ENCODE measurements at regions not wholly inside any gene's neighbourhood (a gene's known extent, or its start where the extent isn't known, plus 50 kb on each side); places are given as distances from the start of the nearest gene placed in this dataset.
A peak's percentile ranks its signal among the peaks of the same experiment; 100 is the strongest.
"Not testable (repeated sequence)": the region's sequence is repeated elsewhere in the genome, so short reads cannot be mapped to it uniquely, and the experiment has no call there.

- DNase-seq: no peak
Measured at GRCh38 chr2:184026961-184027360, 571.4 kb upstream of the ZNF804A start.

DNA sequence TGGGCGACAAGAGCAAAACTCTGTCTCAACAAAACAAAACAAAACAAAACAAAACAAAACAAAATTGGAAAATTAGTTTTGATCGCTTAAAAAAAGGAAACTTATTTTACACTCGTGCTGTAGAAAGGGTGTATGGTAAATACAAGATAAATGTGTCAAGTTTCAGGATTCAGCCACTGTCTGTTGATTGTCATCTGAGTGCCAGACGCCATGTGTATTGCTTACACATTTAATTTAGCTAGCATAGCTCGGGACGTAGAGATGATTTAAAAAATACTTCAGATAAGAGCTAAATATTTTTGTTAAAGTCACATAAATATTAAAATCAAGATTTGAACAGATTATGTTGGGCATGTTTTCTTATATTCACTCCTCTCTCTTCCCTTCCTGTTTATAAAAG is 568.1 kb upstream of the ZNF804A start:
- DNase-seq: no peak

- no peak for DNase-seq
Measured at GRCh38 chr2:184030989-184031388, 567.3 kb upstream of the ZNF804A start.

DNA sequence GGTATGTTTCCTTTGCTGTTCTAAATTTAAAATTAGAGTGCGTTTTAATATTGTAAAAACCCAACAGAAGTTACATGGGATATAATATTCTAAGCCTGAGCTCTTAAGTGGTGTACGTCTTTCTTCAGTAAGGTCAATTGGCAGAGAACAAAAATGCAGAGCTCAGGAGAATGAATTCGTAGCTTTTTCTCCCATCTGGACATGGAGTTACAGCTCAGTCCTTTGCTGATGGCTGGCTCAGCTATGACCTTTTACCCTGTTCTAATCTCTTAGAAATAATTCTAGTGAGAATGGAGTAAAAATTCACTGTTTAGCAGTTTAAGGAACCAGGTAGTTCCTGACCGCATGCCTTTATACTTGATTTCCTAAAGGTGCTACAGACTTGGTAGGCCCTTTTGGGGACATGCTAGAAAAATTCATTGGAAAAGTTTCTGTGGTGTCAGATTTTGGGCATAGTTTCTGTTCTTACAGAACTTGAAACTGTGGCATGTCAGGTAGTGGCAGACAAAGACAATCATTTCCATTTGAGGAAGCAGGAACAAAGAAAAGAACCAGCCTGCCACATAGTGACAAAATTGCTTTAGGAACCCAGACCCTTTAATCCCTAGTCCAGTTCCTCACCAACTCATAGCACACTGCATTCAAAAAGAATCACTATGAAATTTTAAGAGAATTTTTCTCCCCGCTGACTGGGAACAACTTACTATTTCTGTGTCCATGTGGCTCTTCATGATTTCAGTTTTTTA is 566.8 kb upstream of the ZNF804A start:
- no peak for DNase-seq

GRCh38 chr2:184032983-184033382 is 565.3 kb upstream of the ZNF804A start:
- no peak for DNase-seq

DNA sequence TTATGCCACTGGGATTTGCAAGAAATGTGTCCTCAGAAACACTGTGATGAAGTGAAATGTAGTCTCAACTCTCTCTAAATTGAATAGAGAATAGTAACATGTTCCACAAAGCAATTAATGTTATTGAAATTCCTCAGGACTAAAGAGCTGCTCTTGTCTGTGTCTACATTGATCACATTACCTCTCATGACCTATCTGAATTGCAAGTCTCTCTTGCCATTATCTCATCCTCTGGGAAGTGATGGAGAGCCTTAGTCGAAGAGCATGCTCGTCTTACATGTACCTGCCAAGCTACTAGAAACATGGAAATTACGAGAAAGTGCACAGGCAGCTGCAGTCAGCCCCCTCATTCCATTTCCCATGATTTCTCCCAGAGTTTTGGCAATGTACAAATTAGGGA is 561.1 kb upstream of the ZNF804A start:
- DNase-seq: no peak

GRCh38 chr2:184039493-184039892 is 558.8 kb upstream of the ZNF804A start:
- DNase-seq: no peak

- no peak for DNase-seq
Measured at GRCh38 chr2:184040230-184040629, 558.1 kb upstream of the ZNF804A start.

DNA sequence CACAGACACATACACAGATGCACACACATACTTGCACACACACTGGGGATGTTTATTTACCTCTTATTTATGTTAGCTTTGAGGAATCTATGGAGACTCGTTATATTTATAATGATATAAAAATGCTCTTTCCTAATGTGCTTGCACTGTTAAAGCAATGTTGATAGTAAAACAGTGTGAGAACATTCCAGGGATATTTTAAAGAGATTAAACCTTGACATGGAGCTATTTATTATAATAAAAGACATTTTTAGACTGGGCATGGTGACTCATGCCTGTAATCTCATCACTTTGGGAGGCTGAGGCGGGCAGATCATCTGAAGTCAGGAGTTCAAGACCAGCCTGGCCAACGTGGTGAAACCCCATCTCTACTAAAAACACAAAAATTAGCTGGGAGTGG is 557.3 kb upstream of the ZNF804A start:
- DNase-seq: peak; percentile 5

- no peak for DNase-seq
Measured at GRCh38 chr2:184041777-184042176, 556.6 kb upstream of the ZNF804A start.

DNA sequence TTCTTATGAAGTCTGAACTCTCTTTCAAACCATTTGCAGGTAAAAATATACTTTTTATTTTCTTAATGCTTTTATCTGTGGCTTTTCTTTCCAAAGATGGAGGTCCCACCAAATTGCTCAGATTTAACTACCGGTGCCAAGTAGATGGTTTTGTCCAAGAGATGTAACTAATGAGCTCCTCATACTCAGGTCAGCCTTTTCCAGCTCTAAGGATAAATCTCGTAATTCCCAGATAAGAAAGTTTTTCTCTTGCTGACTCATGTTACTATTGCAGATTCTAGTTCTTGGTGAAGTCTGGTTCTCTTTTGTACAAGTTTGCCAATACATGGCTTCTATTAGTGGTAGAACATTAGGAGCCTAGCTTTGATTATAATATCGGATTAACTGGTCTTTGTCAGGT is 550.8 kb upstream of the ZNF804A start:
- DNase-seq: no peak

DNA sequence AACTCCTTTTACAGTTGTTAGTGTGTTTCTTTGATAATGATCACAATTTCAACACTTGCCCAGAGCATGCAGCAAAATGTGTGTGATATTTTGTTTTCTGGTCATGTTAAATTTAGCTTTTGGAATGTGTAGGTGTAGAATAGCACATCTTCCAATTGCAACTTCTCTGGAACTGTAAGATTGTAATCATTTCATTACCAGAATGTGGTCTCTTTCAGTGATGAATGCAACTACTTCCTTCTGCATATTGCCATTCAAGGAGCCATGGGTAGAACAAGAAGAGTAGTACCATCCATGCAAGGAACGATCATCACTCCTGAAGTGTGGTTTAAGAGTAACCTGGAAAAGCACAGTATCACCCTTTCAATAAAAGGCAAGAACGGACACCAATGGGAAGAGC is 548.8 kb upstream of the ZNF804A start:
- DNase-seq: no peak

GRCh38 chr2:184053326-184053725 is 545.0 kb upstream of the ZNF804A start:
- no peak for DNase-seq

- not testable (repeated sequence) for DNase-seq
Measured at GRCh38 chr2:184054419-184054818, 543.9 kb upstream of the ZNF804A start.

DNA sequence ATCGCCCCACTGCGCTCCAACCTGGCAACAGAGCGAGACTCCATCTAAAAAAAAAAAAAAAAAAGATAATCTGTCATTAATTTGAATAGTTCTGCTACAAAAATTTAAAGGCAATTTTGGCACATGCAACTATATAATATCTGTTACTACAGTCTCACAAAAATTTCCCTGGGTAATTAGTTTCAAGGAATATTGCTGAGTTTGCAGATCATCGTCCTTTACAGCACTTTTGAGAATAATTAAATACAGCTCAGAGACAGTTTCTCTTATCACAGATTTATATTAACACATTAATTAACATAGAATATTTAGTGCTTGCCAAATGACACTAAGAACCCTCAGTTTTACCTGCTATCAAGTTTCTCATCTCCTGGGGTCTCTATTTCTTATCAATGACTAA is 540.4 kb upstream of the ZNF804A start:
- no peak for DNase-seq

DNA sequence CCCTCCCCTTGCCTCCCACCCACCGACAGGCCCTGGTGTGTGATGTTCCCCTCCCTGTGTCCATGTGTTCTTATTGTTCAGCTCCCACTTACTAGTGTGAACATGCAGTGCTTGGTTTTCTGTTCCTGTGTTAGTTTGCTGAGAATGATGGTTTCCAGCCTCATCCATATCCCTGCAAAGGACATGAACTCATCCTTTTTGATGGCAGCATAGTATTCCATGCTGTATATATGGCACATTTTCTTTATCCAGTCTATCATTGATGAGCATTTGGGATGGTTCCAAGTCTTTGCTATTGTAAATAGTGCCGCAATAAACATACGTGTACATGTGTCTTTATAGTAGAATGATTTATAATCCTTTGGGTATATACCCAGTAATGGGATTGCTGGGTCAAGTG is 538.1 kb upstream of the ZNF804A start:
- not testable (repeated sequence) for DNase-seq

- no peak for DNase-seq
Measured at GRCh38 chr2:184067502-184067901, 530.8 kb upstream of the ZNF804A start.

GRCh38 chr2:184072470-184072869 is 525.9 kb upstream of the ZNF804A start:
- DNase-seq: no peak

- no peak for DNase-seq
Measured at GRCh38 chr2:184078496-184078895, 519.8 kb upstream of the ZNF804A start.

- DNase-seq: no peak
Measured at GRCh38 chr2:184091456-184091855, 506.9 kb upstream of the ZNF804A start.

DNA sequence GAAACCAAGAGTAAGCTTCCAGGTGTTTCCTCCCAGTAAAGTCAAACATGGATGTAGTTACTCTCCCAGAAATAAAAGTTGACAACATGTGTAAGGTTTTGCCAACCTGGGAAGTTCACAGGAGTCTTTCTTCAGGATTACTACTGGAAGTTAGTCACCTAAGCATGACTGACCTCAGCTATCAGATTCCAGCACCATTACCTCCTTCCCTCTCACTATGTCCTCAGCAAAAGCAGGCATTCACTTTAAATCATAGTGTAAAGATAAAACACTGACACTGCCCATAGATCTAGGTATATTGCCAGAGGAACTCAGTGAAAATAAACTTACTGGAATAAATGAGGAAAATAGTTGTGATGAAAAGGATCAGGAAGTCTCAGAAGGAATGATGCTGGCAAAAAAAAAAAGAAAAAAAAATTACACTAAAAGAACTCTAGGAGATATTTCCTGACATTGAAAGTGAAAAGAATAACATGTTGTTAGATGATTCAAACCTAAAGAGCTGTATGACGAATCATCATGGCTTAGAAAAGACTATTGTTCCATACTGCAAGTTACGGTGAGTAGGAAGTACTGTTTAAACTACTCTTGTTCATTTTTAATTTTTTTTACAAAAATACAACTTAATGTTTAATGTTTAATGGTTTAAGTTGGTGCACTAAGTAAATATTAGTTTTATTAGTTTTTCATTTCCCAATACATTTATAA is 484.5 kb upstream of the ZNF804A start:
- no peak for DNase-seq

- DNase-seq: no peak
Measured at GRCh38 chr2:184114439-184114838, 483.9 kb upstream of the ZNF804A start.

DNA sequence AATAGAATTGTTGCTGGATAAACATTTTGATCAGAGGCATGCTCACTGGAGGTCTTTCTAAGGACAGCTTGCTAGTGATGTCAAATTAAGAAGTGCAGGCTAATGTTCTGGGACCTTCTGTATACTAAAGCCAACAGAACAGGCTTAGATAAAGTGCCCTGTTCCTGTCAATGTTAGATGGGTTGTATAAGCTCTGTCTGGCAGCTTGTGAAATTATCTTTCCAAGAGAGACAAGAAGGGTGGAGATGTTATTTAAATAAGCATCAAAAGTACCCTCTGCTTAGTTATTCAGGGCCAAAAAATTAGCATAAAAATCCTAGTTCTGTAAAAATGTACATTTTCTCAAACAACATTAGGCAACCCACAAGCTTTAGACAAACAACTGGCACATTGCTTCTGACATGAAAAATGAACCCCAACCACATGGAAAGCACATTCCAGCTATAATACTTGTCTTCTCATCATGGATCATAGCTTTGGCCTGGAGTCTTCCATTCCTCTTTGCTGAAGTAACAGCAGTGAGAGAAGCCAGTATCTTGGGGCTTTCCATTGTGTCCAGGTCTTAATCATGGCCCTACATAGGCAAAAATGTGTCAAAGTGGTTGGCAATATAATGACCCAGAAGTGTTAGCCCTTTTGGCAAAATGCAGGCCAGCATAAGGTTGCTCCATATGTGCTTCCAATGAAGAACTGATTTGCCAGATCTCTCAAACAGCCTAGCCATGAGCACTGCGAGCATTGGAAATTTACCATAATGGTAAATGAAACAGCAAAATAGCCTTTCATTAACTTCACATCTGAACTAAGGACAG is 478.1 kb upstream of the ZNF804A start:
- peak; percentile 2 for DNase-seq

DNA sequence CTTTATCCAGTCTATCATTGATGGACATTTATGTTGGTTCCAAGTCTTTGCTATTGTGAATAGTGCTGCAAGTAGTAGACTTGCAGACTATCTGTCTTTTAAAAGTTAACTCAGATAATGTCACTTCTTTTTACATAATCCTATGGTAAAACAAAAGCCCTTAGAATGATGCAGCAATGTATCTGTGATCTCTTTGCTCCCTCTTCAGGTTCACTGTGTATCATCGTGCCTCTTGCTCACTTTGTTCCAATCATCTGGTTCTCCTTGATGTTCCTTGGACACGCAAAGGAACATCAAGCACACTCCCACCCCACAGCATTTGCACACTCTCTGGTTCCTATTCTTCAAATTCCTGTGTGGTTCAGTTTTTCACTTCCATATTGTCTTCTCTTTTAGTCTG is 472.5 kb upstream of the ZNF804A start:
- DNase-seq: no peak

Data from fibroblast of skin of scalp (primary cell).